ENCODE measurements at regions not wholly inside any gene's neighbourhood (a gene's known extent, or its start where the extent isn't known, plus 50 kb on each side); places are given as distances from the start of the nearest gene placed in this dataset.

GRCh38 chr5:8332666-8333445 lies 463.9 kb downstream of the MTRR start:
- DNase-seq: no peak

GRCh38 chr5:8333485-8333884 lies 464.5 kb downstream of the MTRR start:
- no peak for DNase-seq

GRCh38 chr5:8333977-8334376 lies 465.0 kb downstream of the MTRR start:
- DNase-seq: no peak

GRCh38 chr5:8340261-8340660 lies 471.3 kb downstream of the MTRR start:
- DNase-seq: no peak

DNA sequence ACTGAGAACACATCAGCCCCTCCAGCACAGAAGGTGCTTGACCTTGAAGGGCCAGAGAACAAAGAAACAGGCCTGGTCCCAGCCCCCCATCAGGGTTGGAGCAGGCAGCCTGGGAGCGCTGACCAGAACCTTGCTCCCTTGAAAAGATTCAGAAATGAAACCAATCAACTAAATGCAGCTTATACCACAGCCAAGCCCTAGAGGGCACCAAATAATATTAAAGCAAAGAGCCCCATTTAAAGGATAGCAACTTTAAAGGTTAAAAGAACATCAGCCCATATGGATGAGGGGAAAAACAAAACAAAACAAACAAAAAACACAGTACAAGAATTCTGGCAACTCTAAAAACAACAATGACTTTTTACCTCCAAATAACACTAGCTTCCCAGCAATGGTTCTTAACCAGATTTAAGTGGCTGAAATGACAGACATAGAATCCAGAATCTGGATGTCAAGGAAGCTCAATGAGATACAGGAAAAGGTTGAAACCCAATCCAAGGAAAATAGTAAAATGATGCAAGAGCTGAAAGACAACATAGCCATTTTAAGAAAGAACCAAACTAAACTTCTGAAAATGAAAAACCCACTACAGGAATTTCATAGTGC lies 471.9 kb downstream of the MTRR start:
- DNase-seq: no peak

- DNase-seq: no peak
These were observed 472.5 kb downstream of the MTRR start for GRCh38 chr5:8341406-8341805.

GRCh38 chr5:8347984-8348383 lies 479.0 kb downstream of the MTRR start:
- no peak for DNase-seq

GRCh38 chr5:8349855-8350254 lies 480.9 kb downstream of the MTRR start:
- DNase-seq: no peak

DNA sequence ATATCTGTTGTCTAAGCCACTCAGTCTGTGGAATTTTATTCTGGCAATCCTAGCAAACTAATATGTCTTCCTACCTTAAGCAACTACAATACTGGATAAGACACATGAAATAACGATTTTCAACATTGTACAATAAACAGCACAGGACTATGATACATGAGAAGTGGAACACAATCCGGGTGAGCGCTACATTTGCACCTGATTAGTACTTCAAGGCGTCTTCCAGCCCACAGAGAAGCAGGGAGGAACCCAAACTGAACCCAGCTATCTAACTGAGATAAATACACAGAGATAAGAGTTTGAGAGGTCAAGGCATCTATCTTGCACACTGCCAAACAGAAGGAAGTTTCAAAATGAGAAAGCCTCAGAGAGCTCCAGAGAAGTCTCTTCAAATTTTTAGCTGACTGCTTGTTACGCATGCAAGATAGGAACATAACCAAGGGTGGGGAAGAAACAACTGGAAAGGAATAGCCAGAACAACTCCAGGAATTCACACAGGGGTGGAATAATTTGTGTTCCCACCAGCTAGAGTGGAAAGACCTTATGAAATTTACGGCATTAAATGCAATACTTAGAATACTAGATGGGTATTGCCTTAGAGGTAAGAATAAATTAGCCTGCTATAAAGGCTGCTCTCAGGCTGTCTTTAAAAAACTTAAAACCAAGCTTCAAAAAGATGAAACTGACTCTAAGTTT lies 481.8 kb downstream of the MTRR start:
- DNase-seq: no peak

- no peak for DNase-seq
These were observed 487.0 kb downstream of the MTRR start for GRCh38 chr5:8355981-8356380.

DNA sequence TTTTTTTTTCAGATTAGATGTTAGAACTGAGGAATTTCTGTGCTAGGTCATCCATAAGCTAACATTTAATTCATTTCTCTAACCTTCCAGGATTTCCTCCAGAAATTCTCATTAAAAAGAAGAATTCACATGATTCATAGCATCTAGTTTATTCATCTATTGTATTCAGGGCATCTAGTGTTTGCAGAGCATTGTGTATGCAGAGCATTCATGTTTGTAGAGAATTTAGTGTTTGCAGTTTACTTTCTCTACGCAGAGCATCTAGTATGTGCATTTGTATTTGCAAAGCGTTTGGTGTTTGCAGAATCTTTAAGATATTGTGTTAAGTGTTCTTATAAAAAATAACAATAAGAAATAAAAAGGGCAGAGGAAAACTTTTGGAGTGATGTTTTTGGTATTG lies 491.1 kb downstream of the MTRR start:
- no peak for DNase-seq

DNA sequence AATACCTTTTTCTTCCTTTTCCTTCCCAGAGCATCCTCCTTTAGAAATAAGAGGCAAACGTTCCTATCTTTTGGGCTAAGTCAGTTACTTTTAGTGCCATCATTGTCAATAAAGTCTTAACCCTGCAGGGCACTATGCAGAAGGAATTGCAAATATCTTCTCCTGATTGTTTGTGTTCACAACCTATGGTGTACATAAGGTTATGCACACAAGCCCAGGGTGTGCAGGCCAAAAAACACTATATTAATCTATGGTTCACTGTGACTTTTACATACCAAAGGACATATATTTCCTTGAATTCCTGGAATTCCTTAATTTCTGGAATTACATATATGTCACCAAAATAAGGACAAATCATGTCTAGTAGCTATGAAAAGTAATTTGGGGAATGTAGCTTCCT lies 493.5 kb downstream of the MTRR start:
- no peak for DNase-seq

- no peak for DNase-seq
These were observed 494.2 kb downstream of the MTRR start for GRCh38 chr5:8363138-8363537.

DNA sequence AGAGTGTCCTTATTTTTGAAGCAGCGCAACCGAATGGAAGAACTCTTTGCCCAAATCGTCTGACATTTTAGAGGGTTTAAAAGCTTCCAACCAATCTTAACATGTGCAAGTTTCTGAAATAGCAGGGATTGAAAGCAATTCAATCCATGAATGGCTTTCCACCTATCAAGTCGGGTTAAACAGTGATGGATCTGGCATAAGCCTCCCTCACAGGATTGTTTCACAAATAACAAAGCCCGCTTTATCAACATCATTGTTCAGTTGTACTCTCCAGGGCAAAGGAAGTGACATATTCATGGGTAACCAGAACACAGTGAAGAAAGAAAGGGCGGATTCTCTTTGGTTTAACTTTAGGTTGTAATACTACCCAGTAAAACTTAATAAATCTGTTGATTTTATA lies 497.3 kb downstream of the MTRR start:
- DNase-seq: no peak

- DNase-seq: no peak
These were observed 507.5 kb downstream of the MTRR start for GRCh38 chr5:8376478-8376877.

GRCh38 chr5:8381972-8382371 lies 513.0 kb downstream of the MTRR start:
- DNase-seq: no peak

- no peak for DNase-seq
These were observed 513.5 kb downstream of the MTRR start for GRCh38 chr5:8382456-8382855.

DNA sequence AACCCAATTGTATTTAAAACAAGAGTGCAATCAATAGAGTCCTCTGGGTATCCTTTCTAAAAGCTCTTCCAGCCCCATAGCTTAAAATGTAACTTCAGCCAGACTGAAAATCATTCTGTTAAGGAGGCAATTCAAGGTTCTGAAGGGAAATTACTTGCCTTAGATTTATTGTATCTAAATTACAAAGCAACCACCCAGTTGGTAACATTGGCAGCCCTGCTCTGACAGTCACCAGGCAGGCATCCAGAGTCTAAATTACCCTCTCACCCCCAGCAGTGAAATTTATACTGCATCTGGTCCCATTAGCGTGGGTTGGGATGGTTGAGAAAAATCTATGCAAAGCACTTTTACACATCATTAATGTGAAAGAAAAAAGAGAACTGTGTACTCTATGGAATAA lies 514.7 kb downstream of the MTRR start:
- DNase-seq: no peak

GRCh38 chr5:8386719-8387288 lies 517.9 kb downstream of the MTRR start:
- DNase-seq: no peak

- DNase-seq: no peak
These were observed 523.0 kb downstream of the MTRR start for GRCh38 chr5:8391911-8392310.

DNA sequence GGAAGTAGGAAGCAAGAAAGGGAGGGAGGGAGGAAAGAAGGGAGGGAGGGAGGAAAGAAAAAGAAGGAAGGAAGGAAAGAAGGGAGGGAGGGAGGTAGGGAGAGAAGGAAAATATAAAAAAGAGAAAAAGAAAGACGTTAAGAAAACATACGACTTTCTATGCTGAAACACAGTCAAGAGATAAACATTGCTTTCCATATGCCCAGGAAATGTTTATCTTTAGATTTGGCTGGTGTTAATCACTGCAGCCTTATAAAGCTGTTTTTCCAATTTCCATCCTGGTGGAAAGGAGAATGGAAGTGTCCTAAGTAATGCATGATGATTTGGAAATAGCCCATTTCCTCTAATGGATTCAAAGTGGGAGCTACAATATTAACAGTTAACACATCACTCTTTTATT lies 524.3 kb downstream of the MTRR start:
- no peak for DNase-seq

DNA sequence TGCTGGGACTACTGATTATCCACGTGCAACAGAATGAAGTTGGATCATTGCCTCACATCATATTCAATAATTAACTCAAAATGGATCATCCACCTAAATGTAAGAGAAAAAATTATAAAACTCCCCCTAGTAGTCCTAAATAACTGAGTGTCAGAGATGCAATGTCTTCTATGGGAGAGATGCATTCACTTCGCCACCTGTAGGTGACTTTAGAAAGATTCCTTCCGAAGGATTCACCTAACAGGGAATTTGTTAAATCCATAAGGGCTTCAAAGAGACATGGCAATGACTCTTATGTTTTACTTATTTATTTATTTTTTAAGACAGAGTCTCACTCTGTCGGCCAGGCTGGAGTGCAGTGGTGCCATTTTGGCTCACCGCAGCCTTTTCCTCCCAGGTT lies 526.0 kb downstream of the MTRR start:
- DNase-seq: no peak

- no peak for DNase-seq
These were observed 527.3 kb downstream of the MTRR start for GRCh38 chr5:8396246-8396645.

DNA sequence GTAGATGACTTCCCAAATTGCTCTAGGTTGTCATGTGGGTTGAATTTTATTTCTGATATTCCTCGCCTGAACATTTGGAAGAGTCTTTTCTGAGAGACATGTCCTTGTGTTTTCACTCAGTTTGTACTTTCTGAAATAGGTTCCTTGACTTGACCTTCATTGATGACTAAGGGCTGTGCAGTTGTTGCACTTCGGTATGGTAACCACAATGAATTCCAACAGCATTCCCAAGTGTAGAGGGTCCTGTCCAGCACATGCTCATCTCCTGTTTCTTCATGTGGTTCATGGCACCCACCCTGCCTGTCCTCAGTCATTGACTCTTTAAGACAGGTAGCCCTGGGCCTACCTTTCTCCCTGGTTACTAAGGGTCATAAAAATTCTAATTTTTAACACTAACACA lies 527.8 kb downstream of the MTRR start:
- no peak for DNase-seq
